T47D (cell line): ENCODE measurements at regions not wholly inside any gene's neighbourhood (a gene's known extent, or its start where the extent isn't known, plus 50 kb on each side); places are given as distances from the start of the nearest gene placed in this dataset.

Experiments used
- DNase-seq, 2 experiments: peaks; one replicate each; pipeline versions ENCODE4 v3.0.0 to v3.0.0-alpha.2; 2011 to 2012; ENCODE audit warnings: low read depth in 1 of 2, low spot score in 1 of 2
- JUND ChIP-seq: IDR thresholded peaks from 2 replicates; pipeline ENCODE4 v1.6.1; 2012; ENCODE audit warnings: low read depth
- in situ Hi-C: cut with HindIII; loops from 2 replicates; pipeline ENCODE4 v1.10.0; 2016; ENCODE audit warnings: low sequenced_read_pairs, low pct_unique_long_range_greater_than_20kb

DNA sequence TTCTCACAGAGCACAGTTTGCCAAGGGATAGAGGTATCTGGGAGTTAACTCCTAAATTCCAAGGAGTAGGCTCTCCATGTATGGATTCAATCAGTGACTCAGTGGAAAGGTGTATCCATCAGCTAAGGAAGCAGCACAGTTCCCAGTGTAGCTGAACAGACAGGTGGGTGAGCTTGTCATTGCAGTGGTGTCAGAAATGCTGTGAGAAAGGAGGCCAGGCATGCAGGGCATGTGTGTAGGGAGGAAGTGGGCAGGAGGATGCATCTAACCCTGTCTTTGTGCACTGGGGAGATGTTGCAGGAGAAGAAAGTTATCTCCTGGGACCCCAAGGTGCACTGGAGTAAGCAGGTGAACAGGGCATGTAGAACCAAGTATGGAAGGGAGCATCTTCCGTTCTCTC, 539.0 kb downstream of the VRK1 start:
- no peak for DNase-seq
- in situ Hi-C loops, result no loop called here
- TF ChIP-seq JUND, result no peak

DNA sequence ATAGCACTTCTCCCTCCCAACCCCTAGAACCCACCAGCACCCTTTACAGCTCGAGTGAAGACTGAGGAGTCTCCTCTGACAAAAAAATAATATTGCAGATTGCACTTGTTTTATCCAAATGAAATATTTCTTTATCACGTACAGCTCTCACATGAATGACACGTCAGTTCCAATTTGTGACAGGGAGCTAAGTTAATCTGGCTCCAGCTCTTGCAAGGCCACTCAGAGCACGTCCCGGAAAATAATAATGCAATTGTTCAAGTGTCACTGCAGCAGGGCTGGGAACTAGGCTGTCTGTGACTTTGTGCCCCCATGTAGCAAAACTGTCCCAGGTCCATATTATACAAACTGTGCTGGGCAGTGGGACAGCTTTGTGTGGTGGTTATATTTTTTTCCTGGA, 539.6 kb downstream of the VRK1 start:
- in situ Hi-C loops, result no loop called here

DNA sequence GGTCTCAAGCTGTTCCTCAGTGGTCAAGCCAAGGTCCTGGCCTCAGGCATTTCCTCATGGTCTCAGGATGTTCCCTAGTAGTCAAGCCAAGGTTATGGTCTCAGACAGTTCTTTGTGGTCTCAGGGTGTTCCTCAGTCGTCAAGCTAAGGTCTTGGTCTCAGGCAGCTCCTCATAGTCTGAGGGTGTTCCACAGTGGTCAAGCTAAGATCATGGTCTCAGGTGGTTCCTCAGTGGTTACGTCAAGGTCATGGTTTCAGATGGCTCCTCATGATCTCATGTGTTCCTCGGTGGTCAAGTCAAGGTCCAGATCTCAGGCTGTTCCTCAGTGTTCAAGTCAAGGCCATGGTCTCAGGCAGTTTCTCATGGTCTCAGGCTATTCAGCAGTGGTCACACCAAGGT, 540.1 kb downstream of the VRK1 start:
- no peak for DNase-seq
- in situ Hi-C loops, result no loop called here
- TF ChIP-seq JUND, result no peak

More for the DNA sequence above, 539.6 kb downstream of the VRK1 start:
- no peak for DNase-seq
- no peak for TF ChIP-seq JUND

DNA sequence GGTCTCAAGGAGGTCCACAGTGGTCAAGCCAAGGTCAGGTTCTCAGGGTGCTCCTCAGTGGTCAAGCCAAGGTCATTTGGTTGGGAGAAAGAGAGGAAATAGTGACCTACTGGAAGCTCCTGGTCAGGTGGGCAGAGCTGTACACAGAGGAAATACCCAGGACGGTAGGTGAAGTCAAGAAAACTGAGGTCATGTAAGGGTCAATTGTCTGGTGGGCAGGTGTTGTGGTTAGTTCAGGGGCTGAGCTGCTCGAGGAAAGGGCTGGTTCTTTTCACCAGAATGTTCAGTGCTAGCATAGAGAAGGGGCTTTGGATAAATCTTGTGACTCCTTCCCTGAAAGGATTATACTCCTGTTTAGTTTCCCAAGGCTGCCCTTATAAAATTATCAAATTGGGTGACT, 540.5 kb downstream of the VRK1 start:
- no peak for TF ChIP-seq JUND
- in situ Hi-C loops, result no loop called here
- DNase-seq, result no peak

DNA sequence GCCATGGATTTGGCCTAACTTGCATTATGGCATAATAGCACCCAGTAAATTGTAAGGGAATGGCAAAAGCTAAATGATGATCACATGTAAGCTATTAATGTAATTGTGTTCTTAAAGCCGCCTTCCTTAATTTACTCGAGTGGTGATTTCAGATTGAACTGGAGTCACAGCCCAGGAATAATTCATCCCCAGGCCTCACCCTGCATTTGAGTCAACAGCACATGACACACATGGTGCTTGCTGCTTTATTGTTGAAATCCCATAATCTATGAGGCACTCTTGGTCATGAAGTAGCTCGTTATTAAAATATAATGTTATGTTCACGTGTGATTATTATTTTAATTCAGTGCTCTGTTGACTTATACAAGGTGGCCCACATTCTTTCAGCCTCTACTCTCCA, 547.5 kb downstream of the VRK1 start:
- DNase-seq, result no peak
- TF ChIP-seq JUND, result no peak
- in situ Hi-C loops, result no loop called here

DNA sequence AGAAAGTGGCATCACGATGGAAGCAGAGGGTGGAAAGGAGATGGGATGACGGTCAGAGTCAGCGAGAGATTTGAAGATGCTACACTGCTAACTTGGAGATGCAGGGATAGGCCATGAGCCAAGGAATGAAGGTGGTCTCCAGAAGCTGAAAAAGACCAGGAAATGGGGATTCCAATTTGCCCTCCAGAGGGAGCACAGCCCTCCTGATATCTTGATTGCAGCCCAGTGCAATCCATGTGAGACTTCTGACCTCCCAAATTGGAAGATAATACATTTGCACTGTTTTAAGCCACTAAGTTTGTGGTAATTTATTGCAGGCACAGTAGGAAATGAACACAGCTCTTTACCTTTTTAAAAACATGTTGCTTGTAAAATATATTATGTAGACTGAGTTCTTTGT, 549.5 kb downstream of the VRK1 start:
- DNase-seq, result no peak
- no peak for TF ChIP-seq JUND
- in situ Hi-C loops, result no loop called here

- in situ Hi-C loops, result no loop called here
- TF ChIP-seq JUND, result no peak
- DNase-seq, result no peak
Measured at GRCh38 chr14:97349463-97349862, 552.3 kb downstream of the VRK1 start.

- in situ Hi-C loops, result no loop called here
- TF ChIP-seq JUND, result no peak
Measured at GRCh38 chr14:97349946-97350345, 552.8 kb downstream of the VRK1 start.

GRCh38 chr14:97350415-97350814, 553.2 kb downstream of the VRK1 start:
- in situ Hi-C loops, result no loop called here
- TF ChIP-seq JUND, result no peak
- DNase-seq, result no peak

More at GRCh38 chr14:97349946-97350345, 552.8 kb downstream of the VRK1 start:
- DNase-seq, result no peak

DNA sequence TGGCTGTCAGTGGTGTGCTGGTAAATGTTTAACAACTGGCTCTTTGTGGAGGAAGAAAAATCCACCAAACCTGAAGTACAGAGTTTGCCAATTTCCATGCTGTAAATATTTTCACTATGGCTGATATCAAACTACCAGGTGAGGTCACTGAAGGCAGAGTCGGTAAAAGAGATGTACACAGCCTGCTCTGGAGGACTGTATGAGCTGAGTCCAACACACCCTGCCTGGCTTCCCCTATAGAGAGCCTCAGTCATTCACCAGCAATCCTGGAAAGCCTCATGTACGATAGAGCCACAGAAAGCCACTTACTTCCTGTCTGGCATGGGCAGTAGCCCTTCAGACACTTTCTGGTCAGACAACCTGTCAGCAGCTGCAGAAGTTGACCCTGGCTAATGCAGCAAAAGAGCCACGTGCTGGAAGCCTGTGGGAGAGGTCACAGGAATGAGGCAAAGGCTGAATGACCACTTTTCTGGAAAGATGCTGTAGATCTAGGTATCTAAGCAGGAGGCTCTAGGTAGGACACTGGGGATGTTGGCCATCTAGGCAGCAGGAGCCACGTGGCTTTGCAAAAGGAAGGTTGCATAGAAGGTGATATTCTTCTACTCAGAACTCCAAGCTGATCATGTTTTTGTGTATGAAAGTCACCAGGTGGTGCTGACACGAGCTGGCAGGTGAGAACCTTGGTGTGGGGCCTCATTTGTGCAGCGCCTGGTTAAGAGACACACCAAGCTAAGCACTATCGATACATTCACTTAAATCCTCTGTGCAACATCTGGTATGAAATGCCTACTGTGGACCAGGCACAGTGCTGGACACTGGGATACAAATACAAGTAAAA, 553.9 kb downstream of the VRK1 start:
- no peak for DNase-seq
- in situ Hi-C loops, result no loop called here
- no peak for TF ChIP-seq JUND

DNA sequence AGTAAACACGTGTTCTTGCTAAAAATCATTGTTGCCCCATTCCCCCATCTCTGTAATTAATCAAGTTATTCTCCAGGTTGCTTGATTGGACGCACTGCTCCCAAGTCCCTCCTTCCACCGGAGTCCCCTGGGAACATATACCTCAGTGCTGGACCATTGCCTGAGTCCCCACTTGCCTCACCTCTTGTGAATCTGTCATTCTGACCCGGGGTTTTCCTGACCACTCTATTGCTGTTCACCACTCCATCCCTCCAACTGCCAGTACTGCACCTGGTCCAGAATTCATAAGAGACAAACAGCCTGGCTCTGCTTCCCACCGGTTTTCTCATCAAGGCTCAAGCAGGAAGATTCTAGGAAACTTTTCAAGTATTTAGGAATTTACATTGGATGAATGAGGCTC, 555.9 kb downstream of the VRK1 start:
- in situ Hi-C loops, result no loop called here
- TF ChIP-seq JUND, result no peak
- no peak for DNase-seq

- no peak for TF ChIP-seq JUND
- in situ Hi-C loops, result no loop called here
- no peak for DNase-seq
Measured at GRCh38 chr14:97354119-97354722, 557.0 kb downstream of the VRK1 start.

- in situ Hi-C loops, result no loop called here
- DNase-seq, result no peak
- no peak for TF ChIP-seq JUND
Measured at GRCh38 chr14:97359341-97359740, 562.2 kb downstream of the VRK1 start.
